OCI-LY1 (cell line): ENCODE measurements at regions not wholly inside any gene's neighbourhood (a gene's known extent, or its start where the extent isn't known, plus 50 kb on each side); places are given as distances from the start of the nearest gene placed in this dataset.

Source experiments
- CTCF ChIP-seq: fragments of 200-600 bp; sonication (generic), shearing (Covaris generic); IDR thresholded peaks from 2 replicates; pipeline ENCODE4 v1.5.1; 2017; ENCODE audit warnings: mild to moderate bottlenecking, antibody characterized with exemption, low read length, moderate library complexity, mixed read lengths
- EZH2 ChIP-seq: fragments of 200-600 bp; sonication (generic), shearing (Covaris generic); IDR thresholded peaks from 2 replicates; pipeline ENCODE4 v1.8.0; 2017; ENCODE audit warnings: borderline replicate concordance, mixed run types, mild to moderate bottlenecking, antibody characterized with exemption, low read length, moderate library complexity, mixed read lengths

GRCh38 chr13:46498650-46499049 is 54.3 kb upstream of the LRCH1 start:
- TF ChIP-seq CTCF (no peak), EZH2 (no peak)
